ENCODE measurements at regions not wholly inside any gene's neighbourhood (a gene's known extent, or its start where the extent isn't known, plus 50 kb on each side); places are given as distances from the start of the nearest gene placed in this dataset.
"Not testable (repeated sequence)": the region's sequence is repeated elsewhere in the genome, so short reads cannot be mapped to it uniquely, and the experiment has no call there.

- no peak for DNase-seq
- intact Hi-C loops (cut with DNase I; ENCODE audit: low total_unique reads), result no loop called here
- Histone ChIP-seq H3K36me3 (no peaks in the 10 kb centered on the region), H3K4me3 (no peak overlapping the region), H3K9me3 (no peaks in the 10 kb centered on the region), H3K27ac (no peak overlapping the region), H3K27me3 (no peaks in the 10 kb centered on the region), H3K4me1 (no peaks in the 10 kb centered on the region)
- no peak for TF ChIP-seq CTCF (IDR thresholded peaks at IDR 0.05)
- no peak for TF ChIP-seq POLR2A (IDR thresholded peaks at IDR 0.05)
Observed at GRCh38 chrX:130467936-130468335, 66.1 kb downstream of the RBMX2 start.

DNA sequence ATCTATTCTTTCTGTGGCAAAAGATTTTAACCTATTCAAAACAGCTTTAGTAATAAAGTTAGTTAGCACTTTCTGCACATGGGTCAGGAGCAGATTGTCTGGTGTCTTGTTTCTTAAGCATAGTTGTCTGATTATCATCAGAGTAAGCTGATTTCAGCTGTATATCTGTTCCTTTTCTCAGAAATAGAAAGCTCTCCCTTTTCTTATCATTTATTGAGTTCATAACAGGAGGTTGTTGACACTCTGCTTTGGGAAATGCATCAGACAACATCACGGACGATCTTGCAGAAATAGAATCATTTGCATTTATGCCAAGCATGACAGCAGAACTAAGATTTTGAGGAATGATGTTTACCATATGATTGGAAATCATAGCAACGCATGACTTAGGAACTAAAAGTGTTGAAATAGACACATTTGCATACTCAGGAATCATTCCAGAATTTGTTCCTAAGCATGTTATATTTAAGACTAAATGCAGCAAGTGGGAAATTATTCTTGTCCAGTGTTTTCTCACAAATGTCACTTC, 66.7 kb downstream of the RBMX2 start:
- intact Hi-C loops (cut with DNase I; ENCODE audit: low total_unique reads), result no loop called here
- no peak for DNase-seq
- Histone ChIP-seq H3K4me1 (no peaks in the 10 kb centered on the region), H3K27me3 (no peaks in the 10 kb centered on the region), H3K9me3 (no peaks in the 10 kb centered on the region), H3K4me3 (no peak overlapping the region), H3K27ac (no peak overlapping the region), H3K36me3 (no peaks in the 10 kb centered on the region)
- TF ChIP-seq POLR2A (IDR thresholded peaks at IDR 0.05), result no peak
- TF ChIP-seq CTCF (IDR thresholded peaks at IDR 0.05), result no peak

GRCh38 chrX:130482871-130483270, 81.1 kb downstream of the RBMX2 start:
- H3K9me3 ChIP-seq, result no peaks in the 10 kb centered on the region
- TF ChIP-seq POLR2A (IDR thresholded peaks at IDR 0.05), result no peak
- TF ChIP-seq CTCF (IDR thresholded peaks at IDR 0.05), result no peak
- intact Hi-C loops (cut with DNase I; ENCODE audit: low total_unique reads), result no loop called here

DNA sequence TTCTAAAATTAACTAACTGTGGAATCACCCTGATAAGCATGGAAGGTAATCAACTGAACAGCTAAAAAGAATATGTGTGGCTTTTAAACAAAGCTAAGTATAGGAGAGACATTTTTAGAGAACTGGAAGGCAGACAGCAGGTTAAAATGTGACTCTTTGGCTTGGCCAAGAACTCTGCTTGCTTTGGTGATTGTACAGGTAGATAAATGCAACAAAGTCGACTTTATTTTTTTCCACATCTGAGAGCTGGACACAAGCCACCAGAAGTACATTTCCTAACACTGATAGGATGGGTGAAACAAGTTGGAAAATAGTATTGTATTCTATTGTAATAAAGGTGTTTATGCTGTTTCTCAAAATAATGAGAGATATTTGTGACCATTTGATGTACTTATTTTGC, 84.1 kb downstream of the RBMX2 start:
- no peak overlapping the region for H3K27ac ChIP-seq
- H3K4me3 ChIP-seq, result no peak overlapping the region
- H3K9me3 ChIP-seq, result no peaks in the 10 kb centered on the region
- no peaks in the 10 kb centered on the region for H3K36me3 ChIP-seq
- no peak for DNase-seq
- no peaks in the 10 kb centered on the region for H3K4me1 ChIP-seq
- TF ChIP-seq CTCF (IDR thresholded peaks at IDR 0.05) (no peak), POLR2A (IDR thresholded peaks at IDR 0.05) (no peak)
- intact Hi-C loops (cut with DNase I; ENCODE audit: low total_unique reads), result no loop called here
- no peaks in the 10 kb centered on the region for H3K27me3 ChIP-seq

More at GRCh38 chrX:130482871-130483270, 81.1 kb downstream of the RBMX2 start:
- H3K4me3 ChIP-seq, result no peak overlapping the region
- no peaks in the 10 kb centered on the region for H3K36me3 ChIP-seq
- no peaks in the 10 kb centered on the region for H3K27me3 ChIP-seq
- no peak overlapping the region for H3K27ac ChIP-seq
- no peak for DNase-seq
- no peaks in the 10 kb centered on the region for H3K4me1 ChIP-seq

DNA sequence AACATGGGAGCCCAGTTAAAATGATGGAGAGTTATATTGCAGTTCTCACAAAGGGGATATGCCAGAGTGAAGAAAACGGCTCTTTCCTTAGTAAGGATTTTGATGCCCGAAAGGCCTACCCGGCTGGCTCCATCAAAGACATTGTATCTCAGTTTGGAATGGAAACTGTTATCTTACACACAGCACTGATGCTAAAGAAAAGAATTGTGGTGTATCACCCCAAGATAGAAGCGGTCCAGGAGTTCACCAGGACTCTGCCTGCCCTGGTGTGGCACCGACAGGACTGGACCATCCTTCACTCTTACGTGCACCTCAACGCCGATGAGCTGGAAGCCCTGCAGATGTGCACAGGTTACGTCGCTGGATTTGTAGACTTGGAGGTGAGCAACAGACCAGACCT, 93.7 kb downstream of the RBMX2 start:
- H3K27me3 ChIP-seq; H3K27ac ChIP-seq; H3K9me3 ChIP-seq; H3K4me3 ChIP-seq; H3K36me3 ChIP-seq; intact Hi-C loops (cut with DNase I; ENCODE audit: low total_unique reads); H3K4me1 ChIP-seq; DNase-seq: not testable (repeated sequence)

DNA sequence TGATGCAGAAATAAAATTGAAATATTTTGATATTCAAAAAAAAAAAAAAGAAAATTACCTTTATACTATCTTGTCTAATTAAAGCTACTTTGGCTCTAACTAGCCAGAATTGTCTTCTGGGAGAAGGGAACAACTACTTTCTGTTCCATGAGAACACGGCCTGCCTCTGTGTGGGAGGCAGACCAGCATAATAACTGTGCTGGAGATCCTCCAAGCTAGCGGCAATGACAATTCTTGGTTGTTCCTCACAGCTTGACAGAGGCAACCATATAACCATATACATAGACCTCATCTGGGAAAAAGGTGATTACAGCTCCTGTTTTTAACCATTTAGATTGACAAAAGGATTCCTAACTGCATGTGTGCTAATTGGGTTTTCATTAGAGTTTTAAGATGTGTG, 95.7 kb downstream of the RBMX2 start:
- no peak overlapping the region for H3K4me3 ChIP-seq
- intact Hi-C loops (cut with DNase I; ENCODE audit: low total_unique reads), result no loop called here
- TF ChIP-seq POLR2A (IDR thresholded peaks at IDR 0.05) (no peak), CTCF (IDR thresholded peaks at IDR 0.05) (no peak)
- no peaks in the 10 kb centered on the region for H3K36me3 ChIP-seq
- no peak for DNase-seq
- no peaks in the 10 kb centered on the region for H3K4me1 ChIP-seq
- H3K9me3 ChIP-seq, result no peaks in the 10 kb centered on the region
- H3K27me3 ChIP-seq, result no peaks in the 10 kb centered on the region
- H3K27ac ChIP-seq, result no peak overlapping the region

All from uterus (tissue), 3 donors.